ENCODE measurements at regions not wholly inside any gene's neighbourhood (a gene's known extent, or its start where the extent isn't known, plus 50 kb on each side); places are given as distances from the start of the nearest gene placed in this dataset.

DNA sequence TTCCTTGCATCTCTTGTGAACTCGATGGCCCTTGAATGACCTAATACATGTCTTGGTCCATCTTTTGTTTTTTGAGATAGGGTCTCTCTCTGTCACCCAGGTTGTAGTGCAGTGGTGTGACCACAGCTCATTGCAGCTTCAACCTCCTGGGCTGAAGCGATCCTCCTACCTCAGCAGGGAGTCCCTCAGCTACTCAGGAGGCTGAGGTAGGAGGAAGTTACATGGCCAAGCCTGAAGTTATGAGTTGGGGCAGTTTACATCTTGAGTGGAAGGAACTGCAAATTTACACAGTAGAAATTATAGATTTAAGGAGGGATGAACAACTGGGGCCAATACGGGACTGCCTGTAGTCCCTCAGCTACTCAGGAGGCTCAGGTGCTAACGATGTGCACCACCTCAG is 97.2 kb upstream of the METTL14 start:
- TF ChIP-seq, protein P1, sequence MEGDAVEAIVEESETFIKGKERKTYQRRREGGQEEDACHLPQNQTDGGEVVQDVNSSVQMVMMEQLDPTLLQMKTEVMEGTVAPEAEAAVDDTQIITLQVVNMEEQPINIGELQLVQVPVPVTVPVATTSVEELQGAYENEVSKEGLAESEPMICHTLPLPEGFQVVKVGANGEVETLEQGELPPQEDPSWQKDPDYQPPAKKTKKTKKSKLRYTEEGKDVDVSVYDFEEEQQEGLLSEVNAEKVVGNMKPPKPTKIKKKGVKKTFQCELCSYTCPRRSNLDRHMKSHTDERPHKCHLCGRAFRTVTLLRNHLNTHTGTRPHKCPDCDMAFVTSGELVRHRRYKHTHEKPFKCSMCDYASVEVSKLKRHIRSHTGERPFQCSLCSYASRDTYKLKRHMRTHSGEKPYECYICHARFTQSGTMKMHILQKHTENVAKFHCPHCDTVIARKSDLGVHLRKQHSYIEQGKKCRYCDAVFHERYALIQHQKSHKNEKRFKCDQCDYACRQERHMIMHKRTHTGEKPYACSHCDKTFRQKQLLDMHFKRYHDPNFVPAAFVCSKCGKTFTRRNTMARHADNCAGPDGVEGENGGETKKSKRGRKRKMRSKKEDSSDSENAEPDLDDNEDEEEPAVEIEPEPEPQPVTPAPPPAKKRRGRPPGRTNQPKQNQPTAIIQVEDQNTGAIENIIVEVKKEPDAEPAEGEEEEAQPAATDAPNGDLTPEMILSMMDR (IDR thresholded peaks at IDR 0.05; ENCODE audit: poor library complexity): no peak
- no peak for TF ChIP-seq EZH2phosphoT487 (IDR thresholded peaks at IDR 0.05; ENCODE audit: low read depth, severe bottlenecking, unreplicated experiment)
- no peak for TF ChIP-seq EZH2 (IDR thresholded peaks at IDR 0.05; ENCODE audit: borderline replicate concordance)

All from hepatocyte (in vitro differentiated cells).